Activated CD4-positive, CD25-positive, alpha-beta regulatory T cell treated with anti-CD3 and anti-CD28 coated beads, Interleukin-2, amount 50 U/mL, for 24 hours (primary cell): ENCODE measurements at regions not wholly inside any gene's neighbourhood (a gene's known extent, or its start where the extent isn't known, plus 50 kb on each side); places are given as distances from the start of the nearest gene placed in this dataset.

ENCODE experiments used
- ATAC-seq, 2 donors: fragments of 150-1000 bp; cut with Tn5 transposase; one replicate each; pipeline ENCODE4 v1.10.0; 2021; ENCODE audit warnings: mild to moderate bottlenecking in 1 of 2, moderate library complexity in 1 of 2

GRCh38 chr6:56407883-56408410 lies 160.6 kb upstream of the COL21A1 start:
- ATAC-seq: no peak

GRCh38 chr6:56406276-56407269 lies 159.2 kb upstream of the COL21A1 start:
- ATAC-seq: no peak

GRCh38 chr6:56404599-56404998 lies 157.2 kb upstream of the COL21A1 start:
- no peak for ATAC-seq

GRCh38 chr6:56403745-56404144 lies 156.4 kb upstream of the COL21A1 start:
- no peak for ATAC-seq

- no peak for ATAC-seq
Observed at GRCh38 chr6:56401477-56402070, 154.2 kb upstream of the COL21A1 start.

GRCh38 chr6:56400273-56400672 lies 152.9 kb upstream of the COL21A1 start:
- ATAC-seq: no peak

- no peak for ATAC-seq
Observed at GRCh38 chr6:56399672-56400263, 152.4 kb upstream of the COL21A1 start.

- ATAC-seq: no peak
Observed at GRCh38 chr6:56399250-56399671, 151.9 kb upstream of the COL21A1 start.

GRCh38 chr6:56396435-56396834 lies 149.1 kb upstream of the COL21A1 start:
- no peak for ATAC-seq

- ATAC-seq: no peak
Observed at GRCh38 chr6:56393615-56394612, 146.5 kb upstream of the COL21A1 start.

- ATAC-seq: no peak
Observed at GRCh38 chr6:56388415-56388755, 141.0 kb upstream of the COL21A1 start.

- ATAC-seq: no peak
Observed at GRCh38 chr6:56387621-56388414, 140.4 kb upstream of the COL21A1 start.

GRCh38 chr6:56386717-56387116 lies 139.3 kb upstream of the COL21A1 start:
- ATAC-seq: no peak

- ATAC-seq: no peak
Observed at GRCh38 chr6:56385981-56386593, 138.7 kb upstream of the COL21A1 start.

GRCh38 chr6:56383160-56383559 lies 135.8 kb upstream of the COL21A1 start:
- no peak for ATAC-seq

- no peak for ATAC-seq
Observed at GRCh38 chr6:56382416-56382940, 135.1 kb upstream of the COL21A1 start.

GRCh38 chr6:56381801-56382251 lies 134.4 kb upstream of the COL21A1 start:
- no peak for ATAC-seq

GRCh38 chr6:56380476-56380875 lies 133.1 kb upstream of the COL21A1 start:
- ATAC-seq: no peak

- ATAC-seq: no peak
Observed at GRCh38 chr6:56378966-56379585, 131.7 kb upstream of the COL21A1 start.

- no peak for ATAC-seq
Observed at GRCh38 chr6:56378507-56378906, 131.1 kb upstream of the COL21A1 start.
